ENCODE measurements at regions not wholly inside any gene's neighbourhood (a gene's known extent, or its start where the extent isn't known, plus 50 kb on each side); places are given as distances from the start of the nearest gene placed in this dataset.

DNA sequence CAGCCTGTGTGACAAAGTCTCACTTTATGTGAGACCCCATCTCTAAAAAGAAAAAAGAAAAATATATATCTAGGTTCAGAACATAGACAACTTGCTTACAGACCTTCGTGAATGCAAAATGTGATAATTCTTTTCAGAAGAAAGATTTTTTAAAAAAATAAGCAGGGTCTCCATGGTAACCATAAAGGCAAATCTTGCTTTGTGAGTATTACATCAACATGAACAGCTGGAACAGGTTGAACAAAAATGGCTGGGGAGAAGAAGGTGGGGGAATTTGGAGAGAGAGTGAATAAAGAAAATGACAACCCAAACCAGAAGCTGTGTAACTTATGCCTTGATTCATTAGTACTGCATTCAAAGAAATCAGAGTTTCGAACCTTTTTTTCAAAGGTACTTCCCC is 125.2 kb upstream of the RAP2B start (continued):
- TF ChIP-seq, protein P1, sequence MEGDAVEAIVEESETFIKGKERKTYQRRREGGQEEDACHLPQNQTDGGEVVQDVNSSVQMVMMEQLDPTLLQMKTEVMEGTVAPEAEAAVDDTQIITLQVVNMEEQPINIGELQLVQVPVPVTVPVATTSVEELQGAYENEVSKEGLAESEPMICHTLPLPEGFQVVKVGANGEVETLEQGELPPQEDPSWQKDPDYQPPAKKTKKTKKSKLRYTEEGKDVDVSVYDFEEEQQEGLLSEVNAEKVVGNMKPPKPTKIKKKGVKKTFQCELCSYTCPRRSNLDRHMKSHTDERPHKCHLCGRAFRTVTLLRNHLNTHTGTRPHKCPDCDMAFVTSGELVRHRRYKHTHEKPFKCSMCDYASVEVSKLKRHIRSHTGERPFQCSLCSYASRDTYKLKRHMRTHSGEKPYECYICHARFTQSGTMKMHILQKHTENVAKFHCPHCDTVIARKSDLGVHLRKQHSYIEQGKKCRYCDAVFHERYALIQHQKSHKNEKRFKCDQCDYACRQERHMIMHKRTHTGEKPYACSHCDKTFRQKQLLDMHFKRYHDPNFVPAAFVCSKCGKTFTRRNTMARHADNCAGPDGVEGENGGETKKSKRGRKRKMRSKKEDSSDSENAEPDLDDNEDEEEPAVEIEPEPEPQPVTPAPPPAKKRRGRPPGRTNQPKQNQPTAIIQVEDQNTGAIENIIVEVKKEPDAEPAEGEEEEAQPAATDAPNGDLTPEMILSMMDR (IDR thresholded peaks at IDR 0.05): no peak
- TF ChIP-seq CHD4 (IDR thresholded peaks at IDR 0.05; ENCODE audit: borderline replicate concordance): no peak
- TF ChIP-seq, protein P2, sequence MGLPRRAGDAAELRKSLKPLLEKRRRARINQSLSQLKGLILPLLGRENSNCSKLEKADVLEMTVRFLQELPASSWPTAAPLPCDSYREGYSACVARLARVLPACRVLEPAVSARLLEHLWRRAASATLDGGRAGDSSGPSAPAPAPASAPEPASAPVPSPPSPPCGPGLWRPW (IDR thresholded peaks at IDR 0.05): no peak
- no peak for TF ChIP-seq RFX5 (IDR thresholded peaks at IDR 0.05)
- TF ChIP-seq, protein P3, sequence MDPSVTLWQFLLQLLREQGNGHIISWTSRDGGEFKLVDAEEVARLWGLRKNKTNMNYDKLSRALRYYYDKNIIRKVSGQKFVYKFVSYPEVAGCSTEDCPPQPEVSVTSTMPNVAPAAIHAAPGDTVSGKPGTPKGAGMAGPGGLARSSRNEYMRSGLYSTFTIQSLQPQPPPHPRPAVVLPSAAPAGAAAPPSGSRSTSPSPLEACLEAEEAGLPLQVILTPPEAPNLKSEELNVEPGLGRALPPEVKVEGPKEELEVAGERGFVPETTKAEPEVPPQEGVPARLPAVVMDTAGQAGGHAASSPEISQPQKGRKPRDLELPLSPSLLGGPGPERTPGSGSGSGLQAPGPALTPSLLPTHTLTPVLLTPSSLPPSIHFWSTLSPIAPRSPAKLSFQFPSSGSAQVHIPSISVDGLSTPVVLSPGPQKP (IDR thresholded peaks at IDR 0.05; ENCODE audit: low read depth, low read length): no peak
- TF ChIP-seq, protein P4, sequence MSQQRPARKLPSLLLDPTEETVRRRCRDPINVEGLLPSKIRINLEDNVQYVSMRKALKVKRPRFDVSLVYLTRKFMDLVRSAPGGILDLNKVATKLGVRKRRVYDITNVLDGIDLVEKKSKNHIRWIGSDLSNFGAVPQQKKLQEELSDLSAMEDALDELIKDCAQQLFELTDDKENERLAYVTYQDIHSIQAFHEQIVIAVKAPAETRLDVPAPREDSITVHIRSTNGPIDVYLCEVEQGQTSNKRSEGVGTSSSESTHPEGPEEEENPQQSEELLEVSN (IDR thresholded peaks at IDR 0.05; ENCODE audit: borderline replicate concordance, low read depth): no peak
- TF ChIP-seq ZNF302 (CRISPR knock-in tag; IDR thresholded peaks at IDR 0.05): no peak

DNA sequence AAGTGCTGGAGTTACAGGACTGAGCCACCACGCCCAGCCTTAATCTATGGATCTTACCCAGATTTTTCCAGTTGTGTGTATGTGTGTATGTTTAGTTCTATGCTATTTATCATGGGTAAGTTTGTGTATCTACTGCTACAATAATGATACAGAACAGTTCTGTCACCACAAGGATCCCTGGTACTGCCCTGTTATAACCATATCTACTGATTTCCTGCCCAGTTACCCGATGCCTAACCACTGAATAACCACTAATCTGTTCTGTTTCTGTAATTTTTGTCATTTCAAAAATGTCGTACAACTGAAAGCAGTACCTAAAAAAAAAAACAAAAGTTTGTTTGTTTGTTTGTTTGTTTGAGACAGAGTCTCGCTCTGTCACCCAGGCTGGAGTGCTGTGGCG is 123.7 kb upstream of the RAP2B start:
- H3K27ac ChIP-seq: 0 out of 6 replicates have a peak overlapping the region, but pooled peaks of 1 of the 2 experiments have one; percentile 52
- FAIRE-seq: no peak
- no peak for DNase-seq (ENCODE audit: low read depth in 1 of 2, low spot score in 1 of 2)
- H3K4me1 ChIP-seq: peaks cover 14% of the 10 kb centered on the region
- POLR2A ChIA-PET: no interaction called here
- no peak overlapping the region for H3K4me3 ChIP-seq
- H3K9me3 ChIP-seq: no peaks in the 10 kb centered on the region
- CTCF ChIA-PET: no interaction called here
- ATAC-seq: no peak
- 84% methylated on average over 5 of the region's 5 CpGs for WGBS (ENCODE audit: missing lambda C conversion rate)
- peak overlapping the region; percentile 22; the same call in 2 of the 3 replicates for H3K4me2 ChIP-seq
- TF ChIP-seq EHMT2 (IDR thresholded peaks at IDR 0.05; ENCODE audit: low read depth) (no peak), MYC (IDR thresholded peaks at IDR 0.05; ENCODE audit: borderline replicate concordance, low read length) (no peak), FOXS1 (CRISPR knock-in tag; IDR thresholded peaks at IDR 0.05) (no peak), FOSB (CRISPR knock-in tag; IDR thresholded peaks at IDR 0.05) (no peak), TP53 (CRISPR knock-in tag; IDR thresholded peaks at IDR 0.05) (no peak), HOXB5 (CRISPR knock-in tag; IDR thresholded peaks at IDR 0.05) (no peak), HOXB13 (CRISPR knock-in tag; IDR thresholded peaks at IDR 0.05; ENCODE audit: low read depth) (no peak), ZC3H11A (IDR thresholded peaks at IDR 0.05) (no peak), HEYL (CRISPR knock-in tag; IDR thresholded peaks at IDR 0.05) (no peak), CBX2 (IDR thresholded peaks at IDR 0.05; ENCODE audit: borderline replicate concordance, low read depth) (no peak), KDM1A (IDR thresholded peaks at IDR 0.05; ENCODE audit: low read depth) (no peak), HDAC2 (IDR thresholded peaks at IDR 0.05) (no peak), CEBPB (IDR thresholded peaks at IDR 0.05) (no peak)
- TF ChIP-seq, protein P4 (IDR thresholded peaks at IDR 0.05; ENCODE audit: borderline replicate concordance, low read depth): no peak
- TF ChIP-seq, protein P3 (IDR thresholded peaks at IDR 0.05; ENCODE audit: low read depth, low read length): no peak
- TF ChIP-seq, protein P5, sequence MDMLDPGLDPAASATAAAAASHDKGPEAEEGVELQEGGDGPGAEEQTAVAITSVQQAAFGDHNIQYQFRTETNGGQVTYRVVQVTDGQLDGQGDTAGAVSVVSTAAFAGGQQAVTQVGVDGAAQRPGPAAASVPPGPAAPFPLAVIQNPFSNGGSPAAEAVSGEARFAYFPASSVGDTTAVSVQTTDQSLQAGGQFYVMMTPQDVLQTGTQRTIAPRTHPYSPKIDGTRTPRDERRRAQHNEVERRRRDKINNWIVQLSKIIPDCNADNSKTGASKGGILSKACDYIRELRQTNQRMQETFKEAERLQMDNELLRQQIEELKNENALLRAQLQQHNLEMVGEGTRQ (IDR thresholded peaks at IDR 0.05): no peak
